ENCODE measurements at regions not wholly inside any gene's neighbourhood (a gene's known extent, or its start where the extent isn't known, plus 50 kb on each side); places are given as distances from the start of the nearest gene placed in this dataset.
"Not testable (repeated sequence)": the region's sequence is repeated elsewhere in the genome, so short reads cannot be mapped to it uniquely, and the experiment has no call there.

- TF ChIP-seq, protein P1, sequence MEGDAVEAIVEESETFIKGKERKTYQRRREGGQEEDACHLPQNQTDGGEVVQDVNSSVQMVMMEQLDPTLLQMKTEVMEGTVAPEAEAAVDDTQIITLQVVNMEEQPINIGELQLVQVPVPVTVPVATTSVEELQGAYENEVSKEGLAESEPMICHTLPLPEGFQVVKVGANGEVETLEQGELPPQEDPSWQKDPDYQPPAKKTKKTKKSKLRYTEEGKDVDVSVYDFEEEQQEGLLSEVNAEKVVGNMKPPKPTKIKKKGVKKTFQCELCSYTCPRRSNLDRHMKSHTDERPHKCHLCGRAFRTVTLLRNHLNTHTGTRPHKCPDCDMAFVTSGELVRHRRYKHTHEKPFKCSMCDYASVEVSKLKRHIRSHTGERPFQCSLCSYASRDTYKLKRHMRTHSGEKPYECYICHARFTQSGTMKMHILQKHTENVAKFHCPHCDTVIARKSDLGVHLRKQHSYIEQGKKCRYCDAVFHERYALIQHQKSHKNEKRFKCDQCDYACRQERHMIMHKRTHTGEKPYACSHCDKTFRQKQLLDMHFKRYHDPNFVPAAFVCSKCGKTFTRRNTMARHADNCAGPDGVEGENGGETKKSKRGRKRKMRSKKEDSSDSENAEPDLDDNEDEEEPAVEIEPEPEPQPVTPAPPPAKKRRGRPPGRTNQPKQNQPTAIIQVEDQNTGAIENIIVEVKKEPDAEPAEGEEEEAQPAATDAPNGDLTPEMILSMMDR (IDR thresholded peaks at IDR 0.05), result not testable (repeated sequence)
- TF ChIP-seq SOX15 (CRISPR knock-in tag; IDR thresholded peaks at IDR 0.05); CREM (CRISPR knock-in tag; IDR thresholded peaks at IDR 0.05); ZNF263 (CRISPR knock-in tag; IDR thresholded peaks at IDR 0.05; ENCODE audit: low read depth); FOXP4 (CRISPR knock-in tag; IDR thresholded peaks at IDR 0.05); TEAD4 (CRISPR knock-in tag; IDR thresholded peaks at IDR 0.05); ATF2 (CRISPR knock-in tag; IDR thresholded peaks at IDR 0.05; ENCODE audit: borderline replicate concordance, low read depth); NR2C2 (CRISPR knock-in tag; IDR thresholded peaks at IDR 0.05); KAT7 (CRISPR knock-in tag; IDR thresholded peaks at IDR 0.05; ENCODE audit: borderline replicate concordance); IRF2 (CRISPR knock-in tag; IDR thresholded peaks at IDR 0.05; ENCODE audit: borderline replicate concordance, low read depth); MAX (CRISPR knock-in tag; IDR thresholded peaks at IDR 0.05): not testable (repeated sequence)
- TF ChIP-seq, protein P2, sequence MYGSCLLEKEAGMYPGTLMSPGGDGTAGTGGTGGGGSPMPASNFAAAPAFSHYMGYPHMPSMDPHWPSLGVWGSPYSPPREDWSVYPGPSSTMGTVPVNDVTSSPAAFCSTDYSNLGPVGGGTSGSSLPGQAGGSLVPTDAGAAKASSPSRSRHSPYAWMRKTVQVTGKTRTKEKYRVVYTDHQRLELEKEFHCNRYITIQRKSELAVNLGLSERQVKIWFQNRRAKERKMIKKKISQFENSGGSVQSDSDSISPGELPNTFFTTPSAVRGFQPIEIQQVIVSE (CRISPR knock-in tag; IDR thresholded peaks at IDR 0.05; ENCODE audit: borderline replicate concordance), result not testable (repeated sequence)
- TF ChIP-seq, protein P3, sequence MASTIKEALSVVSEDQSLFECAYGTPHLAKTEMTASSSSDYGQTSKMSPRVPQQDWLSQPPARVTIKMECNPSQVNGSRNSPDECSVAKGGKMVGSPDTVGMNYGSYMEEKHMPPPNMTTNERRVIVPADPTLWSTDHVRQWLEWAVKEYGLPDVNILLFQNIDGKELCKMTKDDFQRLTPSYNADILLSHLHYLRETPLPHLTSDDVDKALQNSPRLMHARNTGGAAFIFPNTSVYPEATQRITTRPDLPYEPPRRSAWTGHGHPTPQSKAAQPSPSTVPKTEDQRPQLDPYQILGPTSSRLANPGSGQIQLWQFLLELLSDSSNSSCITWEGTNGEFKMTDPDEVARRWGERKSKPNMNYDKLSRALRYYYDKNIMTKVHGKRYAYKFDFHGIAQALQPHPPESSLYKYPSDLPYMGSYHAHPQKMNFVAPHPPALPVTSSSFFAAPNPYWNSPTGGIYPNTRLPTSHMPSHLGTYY (CRISPR knock-in tag; IDR thresholded peaks at IDR 0.05), result not testable (repeated sequence)
- TF ChIP-seq, protein P4, sequence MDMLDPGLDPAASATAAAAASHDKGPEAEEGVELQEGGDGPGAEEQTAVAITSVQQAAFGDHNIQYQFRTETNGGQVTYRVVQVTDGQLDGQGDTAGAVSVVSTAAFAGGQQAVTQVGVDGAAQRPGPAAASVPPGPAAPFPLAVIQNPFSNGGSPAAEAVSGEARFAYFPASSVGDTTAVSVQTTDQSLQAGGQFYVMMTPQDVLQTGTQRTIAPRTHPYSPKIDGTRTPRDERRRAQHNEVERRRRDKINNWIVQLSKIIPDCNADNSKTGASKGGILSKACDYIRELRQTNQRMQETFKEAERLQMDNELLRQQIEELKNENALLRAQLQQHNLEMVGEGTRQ (CRISPR knock-in tag; IDR thresholded peaks at IDR 0.05), result not testable (repeated sequence)
Observed at GRCh38 chr16:88248761-88249160, 134.0 kb upstream of the ZNF469 start.

All from WTC11 (cell line).